Inflammatory macrophage treated with lipopolysaccharide for 1 hour (primary cell): ENCODE measurements at regions not wholly inside any gene's neighbourhood (a gene's known extent, or its start where the extent isn't known, plus 50 kb on each side); places are given as distances from the start of the nearest gene placed in this dataset.

Experiments
- DNase-seq, 2 donors: peaks; one replicate each; pipeline ENCODE4 v3.0.0-alpha.2; 2020 to 2022

DNA sequence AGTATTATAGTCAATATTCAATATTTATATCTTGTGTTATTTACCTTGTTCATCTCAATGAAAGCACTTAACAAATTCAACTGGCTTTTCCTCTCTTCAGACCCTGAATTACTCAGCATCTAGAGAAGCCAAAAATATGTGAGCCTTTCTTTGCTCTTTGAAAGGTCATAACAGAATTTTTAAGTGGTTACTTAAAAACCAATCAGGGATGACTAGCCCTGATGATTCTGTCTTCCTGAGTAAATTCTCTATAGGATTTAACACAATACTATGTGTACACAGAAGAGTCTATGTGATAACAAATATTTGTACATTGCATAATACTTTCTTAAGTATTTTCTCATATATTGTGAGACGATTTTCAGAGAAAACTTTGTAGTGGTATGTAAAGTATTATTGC is 546.3 kb downstream of the MAT2B start:
- DNase-seq = no peak

DNA sequence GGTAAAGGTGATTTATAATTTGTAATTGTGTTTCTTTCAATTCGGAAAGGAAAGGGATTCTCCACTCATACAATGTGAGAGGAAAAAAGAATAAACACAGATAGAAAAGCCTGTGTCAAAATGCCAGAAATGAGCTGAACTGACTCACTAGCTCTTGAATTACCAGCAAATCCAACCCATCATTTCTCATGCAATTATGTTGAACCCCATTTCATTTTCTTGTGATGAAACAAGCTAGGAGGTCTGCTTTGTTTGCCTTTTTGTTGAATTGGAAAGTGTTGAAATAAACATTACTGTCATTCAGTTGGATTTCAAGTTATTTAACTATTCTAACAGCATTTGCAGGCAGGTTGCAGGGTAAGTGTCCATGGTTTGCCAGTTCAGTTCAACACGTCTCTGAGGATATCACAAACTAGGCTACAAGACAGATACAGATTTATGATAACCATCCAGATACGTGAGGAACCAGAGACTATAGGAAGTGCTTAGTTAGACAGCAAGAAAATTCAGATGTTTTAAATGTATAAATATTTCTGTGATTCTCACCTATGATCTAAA is 547.2 kb downstream of the MAT2B start:
- DNase-seq = no peak

DNA sequence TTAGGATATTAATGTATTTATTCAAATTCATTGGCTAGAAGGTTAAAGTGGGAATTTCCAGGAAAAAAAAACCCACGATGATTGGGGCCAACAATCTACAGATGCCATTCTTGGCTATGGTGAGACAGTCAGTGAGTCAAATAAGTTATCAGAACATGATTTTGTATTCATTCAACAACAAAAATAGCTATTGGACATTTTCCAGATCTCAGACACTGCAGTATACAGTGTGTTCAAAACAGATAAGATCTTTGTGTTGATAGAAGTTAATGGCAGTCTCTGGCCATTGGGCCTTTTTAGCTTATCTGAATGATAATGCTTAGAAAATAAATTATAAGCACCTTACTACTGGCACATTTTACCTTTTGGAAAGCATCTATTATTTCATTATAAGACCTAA is 547.7 kb downstream of the MAT2B start:
- no peak for DNase-seq

DNA sequence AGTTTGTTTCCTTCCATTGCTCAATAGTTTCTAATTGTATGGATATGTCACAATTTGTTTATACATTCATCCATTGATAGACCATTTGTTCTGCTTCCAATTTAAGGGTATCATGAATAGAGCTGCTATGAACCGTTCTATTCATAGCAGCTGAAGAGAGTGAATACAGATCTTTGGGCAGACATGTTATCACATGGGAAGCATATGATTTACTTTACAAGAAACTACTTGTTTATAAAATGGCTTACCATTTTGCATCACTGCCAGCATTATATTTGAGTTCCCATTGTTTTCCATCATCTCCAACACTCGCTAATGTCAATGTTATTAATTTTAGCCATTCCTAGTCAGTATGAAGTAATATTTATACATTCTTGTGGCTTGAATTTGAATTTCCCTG is 549.0 kb downstream of the MAT2B start:
- DNase-seq = no peak

DNA sequence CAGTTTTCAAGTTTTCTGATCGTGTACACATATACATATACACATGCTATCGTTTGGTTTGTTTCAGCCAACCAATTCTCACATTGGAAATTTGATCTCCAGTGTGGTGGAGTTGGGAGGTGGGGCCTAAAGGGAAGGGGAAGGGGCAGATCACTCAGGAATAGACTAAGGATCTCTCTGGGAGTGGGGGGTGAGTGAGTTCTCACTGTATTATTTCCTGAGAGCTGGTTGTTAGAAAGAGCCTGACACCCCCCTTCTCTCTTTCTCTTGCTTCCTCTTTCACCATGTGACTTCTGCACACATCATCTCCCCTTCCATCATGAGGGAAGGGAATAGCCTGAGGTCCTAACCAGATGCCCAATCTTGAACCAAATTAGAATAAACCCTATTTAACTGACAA is 551.7 kb downstream of the MAT2B start:
- no peak for DNase-seq

DNA sequence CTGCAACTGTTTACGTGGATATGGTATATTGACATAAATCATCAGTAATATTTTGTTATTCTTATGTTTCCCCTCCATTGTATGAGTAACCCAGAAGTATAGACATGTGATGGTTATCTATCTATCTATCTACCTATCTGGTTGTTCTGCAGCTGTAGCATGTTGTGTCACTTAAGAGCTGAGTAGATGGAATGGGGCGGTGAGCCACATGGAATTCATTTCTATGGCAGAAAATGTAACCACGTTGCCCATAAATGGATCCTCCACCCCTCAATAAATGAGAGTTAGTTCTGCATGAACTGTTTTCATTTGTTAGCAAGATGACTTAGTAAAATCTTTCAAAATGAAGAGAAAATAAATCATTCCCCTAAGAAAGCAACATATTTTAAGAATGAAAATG is 553.2 kb downstream of the MAT2B start:
- no peak for DNase-seq

DNA sequence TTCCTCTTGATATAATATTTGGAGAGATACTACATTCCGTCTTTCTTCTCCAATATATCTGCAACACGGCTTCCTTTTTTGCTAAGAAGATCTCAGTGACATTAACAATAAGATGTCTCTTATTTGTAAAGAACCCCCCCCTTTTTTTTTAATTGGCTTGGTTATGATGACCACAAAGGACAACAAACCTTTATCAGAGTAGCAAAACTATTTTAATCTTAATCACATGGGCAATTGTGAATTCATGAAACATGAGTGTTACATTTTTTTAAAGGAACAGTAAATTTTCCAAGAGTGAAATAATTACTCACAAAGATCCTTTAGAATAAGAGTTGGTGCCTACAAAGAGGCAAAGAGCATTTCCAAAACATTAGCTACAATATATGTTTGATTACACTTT is 554.1 kb downstream of the MAT2B start:
- DNase-seq = no peak

DNA sequence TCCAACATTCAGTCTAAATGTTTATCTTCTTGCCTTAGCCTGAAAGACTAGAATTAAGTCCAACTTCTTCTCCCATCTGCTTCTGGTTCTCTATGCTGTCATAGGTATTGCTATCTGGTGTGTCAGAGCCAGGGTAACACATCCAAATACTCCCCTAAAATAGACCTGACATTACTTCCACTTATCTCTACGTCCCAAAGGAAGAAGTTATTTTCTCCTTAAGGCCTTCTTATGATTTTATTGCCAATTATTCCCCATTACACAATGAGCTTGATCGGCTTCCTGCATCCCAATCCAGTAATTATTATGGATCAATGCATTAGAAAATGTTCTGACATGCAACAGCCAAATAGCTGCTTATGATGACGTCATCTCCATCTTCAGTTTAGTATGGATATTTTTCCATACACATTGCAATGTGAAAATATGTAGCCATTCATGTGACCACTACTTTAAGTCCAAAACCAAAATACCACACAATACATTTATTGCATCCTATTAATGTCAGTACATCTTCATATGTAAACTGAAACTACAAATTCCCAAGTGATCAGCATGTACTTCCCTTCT is 555.5 kb downstream of the MAT2B start:
- DNase-seq = no peak

DNA sequence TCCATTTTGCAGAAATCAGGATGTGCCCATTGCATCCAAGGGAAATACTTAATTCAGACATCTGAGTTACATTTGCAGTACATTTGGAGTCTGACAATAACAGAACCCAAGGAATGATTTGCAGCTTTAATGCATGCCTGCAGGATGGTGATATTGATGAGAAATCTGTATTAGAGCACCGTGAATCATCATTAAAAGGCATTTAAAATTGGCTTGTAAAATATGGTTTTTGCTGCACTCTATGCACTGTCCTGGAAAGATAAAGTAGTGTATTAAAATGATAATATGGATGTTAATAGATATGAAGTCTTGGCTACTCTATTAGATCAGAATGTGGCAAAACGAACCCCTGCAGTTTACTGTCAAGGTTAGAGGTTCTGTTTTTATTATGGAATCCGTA is 556.9 kb downstream of the MAT2B start:
- DNase-seq = no peak

DNA sequence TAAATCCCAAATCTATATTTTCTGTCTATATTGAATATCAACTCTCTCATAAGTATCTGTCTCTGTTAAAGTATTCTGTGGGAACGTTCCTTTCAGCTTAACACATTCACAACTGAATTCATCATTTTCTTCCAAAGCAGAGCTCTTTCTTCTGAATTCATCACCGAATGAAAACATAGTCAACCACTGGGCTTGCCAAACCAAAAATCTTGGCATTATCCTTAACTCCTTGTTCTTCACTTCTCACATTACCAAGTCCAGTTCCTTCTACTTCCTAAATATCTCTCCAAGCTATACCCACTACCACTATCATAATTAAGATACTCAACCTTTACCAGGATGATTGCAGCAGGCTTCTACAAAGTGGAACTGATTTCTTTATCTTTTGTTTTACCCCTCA is 559.8 kb downstream of the MAT2B start:
- no peak for DNase-seq

DNA sequence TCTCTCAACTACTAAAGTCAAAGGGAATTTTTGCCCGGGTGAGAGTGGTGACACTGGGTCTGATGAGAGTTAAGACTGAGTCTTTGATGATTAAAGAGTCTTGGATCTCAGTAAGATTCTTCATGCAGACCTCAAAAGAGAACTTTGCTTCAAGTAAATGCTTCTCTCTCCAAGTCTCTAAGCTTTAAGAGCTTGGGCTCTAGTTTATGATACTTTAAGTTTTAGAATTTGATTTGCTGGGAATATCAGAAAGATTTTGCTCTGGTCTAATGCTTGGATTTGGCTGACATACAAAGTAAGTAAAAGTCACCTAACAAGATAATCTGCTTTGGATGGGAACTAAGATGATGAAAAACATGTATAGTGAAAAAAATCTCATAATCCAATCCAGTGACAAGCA is 566.3 kb downstream of the MAT2B start:
- no peak for DNase-seq

DNA sequence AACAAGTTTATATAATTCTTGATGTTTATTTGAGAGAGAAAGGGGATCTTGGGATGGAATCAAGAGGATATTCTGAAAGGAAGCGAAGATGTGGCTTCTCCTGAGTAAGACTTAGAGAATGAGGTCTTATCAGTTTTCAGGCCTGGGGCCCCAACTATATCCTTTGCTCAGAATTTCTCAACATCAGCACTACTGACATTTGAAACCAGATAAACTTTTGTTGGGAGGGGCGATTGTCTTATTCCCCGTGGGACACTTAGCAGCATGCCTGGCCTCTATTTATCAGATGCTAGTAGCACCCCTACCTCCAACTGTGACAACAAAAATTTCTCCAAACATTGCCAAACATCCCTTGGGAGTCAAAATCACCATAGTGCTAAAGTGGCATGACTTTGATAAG is 567.7 kb downstream of the MAT2B start:
- no peak for DNase-seq

DNA sequence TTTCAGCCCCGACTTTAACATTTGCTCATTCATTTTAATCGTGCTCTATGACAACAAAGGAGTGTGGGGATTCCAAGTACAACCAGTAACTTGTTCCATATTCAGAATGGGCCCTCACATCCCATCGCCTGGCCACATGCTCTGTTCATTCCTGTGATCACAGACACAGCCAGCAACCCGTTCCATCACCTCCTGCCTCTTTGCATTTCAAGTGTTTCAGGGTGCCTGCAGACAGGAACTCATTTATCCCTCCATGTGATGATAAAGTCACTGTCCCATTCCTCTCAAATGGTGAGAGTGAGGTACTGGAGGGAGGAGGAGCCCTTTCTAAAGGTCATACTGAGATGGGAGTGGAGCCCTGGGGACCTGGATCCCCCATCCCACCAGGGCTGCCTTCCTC is 571.1 kb downstream of the MAT2B start:
- DNase-seq = no peak

DNA sequence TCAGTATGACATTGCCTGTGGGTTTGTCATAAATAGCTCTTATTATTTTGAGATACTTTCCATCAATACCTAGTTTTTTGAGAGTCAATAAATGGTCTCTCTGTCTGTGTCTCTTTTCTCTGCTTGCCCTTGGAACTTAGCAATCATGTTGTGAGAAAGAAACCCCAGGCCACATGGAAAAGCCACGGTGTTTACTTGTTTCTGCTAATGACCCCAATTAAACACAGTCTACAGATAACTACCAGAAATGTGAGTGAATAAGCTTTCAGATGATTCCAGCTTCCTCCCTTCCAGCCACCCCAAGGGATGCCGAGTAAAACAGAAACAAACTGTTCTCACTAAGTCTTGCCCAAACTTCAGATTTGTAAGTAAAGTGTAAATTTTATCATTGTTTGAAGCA is 584.9 kb downstream of the MAT2B start:
- no peak for DNase-seq

DNA sequence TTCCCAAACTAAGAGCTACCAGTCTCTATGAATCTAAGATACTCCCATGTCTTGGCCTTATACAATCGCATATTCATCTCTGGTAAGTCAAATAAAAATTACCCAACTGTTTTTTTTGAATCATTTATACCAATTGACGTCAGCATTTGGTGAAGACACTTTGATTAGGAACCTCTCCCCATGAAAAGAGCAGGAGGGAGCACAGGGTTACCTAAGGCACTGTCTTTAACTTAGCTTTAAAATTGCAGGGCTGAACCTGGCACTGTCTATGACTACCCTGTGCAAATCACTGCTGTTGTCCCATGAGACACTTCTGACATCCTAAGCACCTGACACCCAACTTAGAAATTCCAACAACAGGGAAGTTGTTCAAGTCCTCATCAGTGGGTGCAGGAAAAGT is 586.4 kb downstream of the MAT2B start:
- DNase-seq = no peak

DNA sequence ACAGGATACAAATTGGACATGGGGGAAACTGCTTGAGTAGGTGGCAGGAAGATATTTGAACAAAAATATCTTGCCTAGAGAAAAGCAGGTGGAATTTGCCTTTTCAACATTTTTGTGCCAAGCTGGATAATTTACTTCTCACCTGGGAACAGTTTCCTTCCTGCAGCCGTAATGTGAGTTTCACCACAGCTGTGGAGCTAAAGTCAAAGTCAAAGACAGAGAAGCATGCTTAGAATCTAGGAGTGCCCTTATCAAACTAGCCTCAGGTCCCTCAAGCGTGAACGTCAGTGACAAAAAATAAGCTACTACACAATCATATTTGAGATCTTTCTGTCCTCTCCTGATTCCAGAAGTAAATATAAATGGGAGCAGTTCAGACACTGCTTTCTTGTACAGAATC is 588.9 kb downstream of the MAT2B start:
- no peak for DNase-seq

DNA sequence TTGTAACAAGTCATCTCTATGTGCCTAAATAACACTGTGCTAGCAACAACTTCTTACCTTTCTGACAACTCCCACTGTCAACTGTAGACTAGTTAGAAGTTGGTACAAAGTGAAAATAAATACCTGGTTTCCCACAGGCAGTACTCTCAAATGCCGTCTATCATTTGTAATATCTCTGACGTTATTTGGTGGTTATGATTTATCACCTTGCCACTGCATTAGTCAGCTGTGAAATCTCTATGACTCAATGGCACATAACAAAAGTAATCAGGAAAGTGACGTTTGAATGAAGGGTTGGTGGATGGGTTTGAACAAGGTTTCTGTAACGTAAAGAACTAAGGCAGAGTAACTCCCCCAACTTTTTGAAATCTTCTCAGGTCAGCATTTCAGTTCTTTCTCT is 592.3 kb downstream of the MAT2B start:
- no peak for DNase-seq

DNA sequence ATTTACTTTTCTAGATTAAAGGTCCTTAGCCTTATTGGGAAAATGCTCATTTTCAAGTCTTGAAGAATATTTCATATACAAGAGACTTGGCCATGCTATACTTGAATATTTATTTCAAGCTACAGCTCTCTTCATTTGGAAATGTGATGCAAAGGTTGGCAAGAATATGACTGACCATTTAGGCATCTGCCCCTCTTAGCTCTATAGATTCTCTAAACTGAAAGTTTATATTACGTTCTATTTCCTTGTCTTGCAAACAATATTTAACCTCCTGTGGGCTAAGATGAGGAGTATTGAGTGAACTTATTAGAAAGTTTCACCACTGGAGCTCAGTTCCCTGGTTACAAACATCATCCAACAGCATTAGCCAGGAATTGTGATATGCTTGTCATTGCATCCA is 593.1 kb downstream of the MAT2B start:
- no peak for DNase-seq

DNA sequence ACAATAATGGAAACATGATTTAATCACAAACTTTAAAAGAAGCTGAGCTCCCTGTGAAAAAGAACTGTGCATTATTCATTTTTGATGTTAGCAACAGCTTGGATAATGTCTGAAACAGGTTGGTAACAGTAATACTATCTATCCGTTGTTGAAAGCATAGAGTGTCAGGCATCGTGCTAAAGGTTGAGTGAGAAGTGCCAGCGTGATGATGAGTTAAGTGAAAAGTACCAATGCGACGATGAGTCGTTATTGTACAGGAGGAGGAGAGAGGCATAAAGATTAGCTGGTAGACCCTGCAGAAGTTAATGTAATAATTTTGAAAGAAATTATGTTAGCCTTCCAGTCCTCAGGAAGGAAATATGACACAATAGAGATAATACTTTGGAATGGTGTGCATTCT is 593.6 kb downstream of the MAT2B start:
- DNase-seq = no peak

DNA sequence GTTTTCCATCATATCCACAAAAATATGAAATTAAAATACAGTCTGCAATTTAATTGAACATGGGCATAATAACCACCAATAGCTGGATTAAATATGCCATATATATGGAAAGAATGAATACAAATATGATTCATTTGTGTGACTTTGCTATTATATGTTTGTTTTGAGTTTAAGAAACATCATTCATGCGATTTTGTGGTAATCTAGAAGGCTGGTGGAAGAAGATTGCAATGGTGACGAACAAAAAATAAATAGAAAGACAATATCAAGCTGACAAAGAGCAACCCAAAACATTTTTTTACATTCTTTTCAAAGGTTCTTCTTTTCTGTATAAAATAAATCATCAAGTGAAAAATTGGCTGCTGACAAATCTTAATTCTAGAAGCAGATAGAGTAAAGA is 610.0 kb downstream of the MAT2B start:
- DNase-seq = no peak

DNA sequence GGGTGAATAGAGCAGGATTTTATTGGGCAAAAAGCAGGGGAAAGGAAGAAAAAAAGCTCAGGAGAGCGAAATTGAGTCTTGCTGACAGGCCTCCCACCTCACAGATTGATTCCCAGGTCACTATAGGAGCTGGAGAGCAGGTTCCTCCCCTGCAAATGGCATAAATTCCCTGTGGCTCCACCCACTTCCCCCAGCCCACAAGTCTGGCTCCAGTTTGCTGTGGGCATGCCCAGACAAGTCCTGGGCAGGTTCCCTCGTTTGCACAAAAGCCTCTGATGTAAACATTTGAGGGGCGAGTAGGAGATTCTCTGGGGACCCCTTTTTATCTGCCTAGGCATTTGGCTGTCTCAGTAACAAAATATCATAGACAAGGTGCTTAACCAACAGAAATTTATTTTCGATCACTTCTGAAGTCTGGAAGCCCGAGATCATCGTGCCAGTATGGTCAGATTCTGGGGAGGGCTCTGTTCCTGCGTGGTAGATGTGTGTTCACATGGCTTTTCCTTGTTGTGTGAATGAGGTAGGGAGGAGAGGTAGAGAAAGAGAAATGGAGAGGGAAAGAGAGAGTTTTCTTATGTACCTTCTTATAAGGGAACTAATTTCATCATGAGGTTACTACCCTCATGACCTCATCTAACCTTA is 614.5 kb downstream of the MAT2B start:
- DNase-seq = no peak

DNA sequence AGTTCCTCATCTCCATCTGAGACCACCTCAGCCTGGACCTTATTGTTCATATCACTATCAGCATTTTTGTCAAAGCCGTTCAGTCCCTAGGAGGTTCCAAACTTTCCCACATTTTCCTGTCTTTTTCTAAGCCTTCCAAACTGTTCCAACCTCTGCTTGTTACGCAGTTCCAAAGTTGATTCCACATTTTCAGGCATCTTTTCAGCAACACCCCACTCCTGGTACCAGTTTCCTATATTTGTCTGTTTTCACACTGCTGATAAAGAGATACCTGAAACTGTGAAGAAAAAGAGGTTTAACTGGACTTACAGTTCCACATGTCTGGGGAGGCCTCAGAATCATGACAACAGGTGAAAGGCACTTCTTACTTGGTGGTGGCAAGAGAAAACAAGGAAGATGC is 622.1 kb downstream of the MAT2B start:
- DNase-seq = no peak

DNA sequence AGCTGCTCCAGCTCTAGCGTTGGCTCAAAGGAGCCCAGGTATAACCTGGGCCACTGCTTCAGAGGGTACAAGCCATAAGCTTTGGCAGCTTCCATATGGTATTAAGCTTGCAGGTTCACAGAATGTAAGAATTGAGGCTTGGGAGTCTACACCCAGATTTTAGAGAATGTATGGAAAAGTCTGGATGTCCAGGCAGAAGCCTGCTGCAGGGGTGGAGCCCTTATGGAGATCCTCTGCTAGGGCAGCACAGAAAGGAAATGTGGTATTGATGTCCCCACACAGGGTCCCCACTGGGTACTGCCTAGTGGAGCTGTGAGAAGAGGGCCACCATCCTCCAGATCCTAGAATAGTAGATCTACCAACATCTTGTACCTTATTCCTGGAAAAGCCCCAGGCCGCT is 626.9 kb downstream of the MAT2B start:
- DNase-seq = no peak

DNA sequence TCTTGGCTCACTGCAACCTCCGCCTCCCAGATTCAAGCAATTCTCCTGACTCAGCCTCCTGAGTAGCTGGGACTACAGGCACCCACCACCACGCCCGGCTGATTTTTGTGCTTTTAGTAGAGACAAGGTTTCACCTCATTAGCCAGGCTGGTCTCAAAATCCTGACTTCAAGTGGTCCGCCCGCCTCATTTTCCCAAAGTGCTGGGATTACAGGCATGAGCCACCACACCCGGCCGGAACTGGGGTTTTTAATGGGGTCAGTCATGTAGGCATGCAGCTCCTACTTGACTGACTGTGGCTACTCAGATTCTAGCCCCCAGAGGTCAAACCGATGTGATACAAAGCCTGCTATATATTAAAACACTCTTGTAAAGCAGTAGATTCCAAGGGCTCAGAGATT is 631.7 kb downstream of the MAT2B start:
- no peak for DNase-seq

DNA sequence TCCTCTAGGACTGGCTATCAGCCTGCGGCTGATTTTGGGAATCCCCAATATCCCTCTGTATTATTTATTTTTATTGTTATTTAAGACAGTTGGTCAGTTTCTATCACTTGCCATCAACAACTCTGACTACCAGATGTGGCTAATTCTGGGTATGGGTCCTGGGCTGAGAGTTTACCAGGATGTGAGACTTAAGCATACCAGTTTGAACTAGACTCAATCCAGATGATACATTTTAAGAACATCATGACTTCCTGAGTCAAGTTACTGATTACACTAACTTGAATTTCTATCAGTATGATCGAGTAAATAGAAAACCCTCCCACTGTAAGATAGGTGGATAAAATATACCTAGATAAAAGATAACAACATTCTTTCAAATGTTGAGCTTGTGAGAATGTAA is 634.0 kb downstream of the MAT2B start:
- DNase-seq = no peak
